H1 (cell line): ENCODE measurements at regions not wholly inside any gene's neighbourhood (a gene's known extent, or its start where the extent isn't known, plus 50 kb on each side); places are given as distances from the start of the nearest gene placed in this dataset.

ENCODE experiments used
- ASH2L ChIP-seq: fragments of 200-600, 300-600 bp; sonication (generic); IDR thresholded peaks from one replicate; pipeline ENCODE4 v1.7.1; 2017; ENCODE audit warnings: low read length
- CREB1 ChIP-seq: IDR thresholded peaks from 2 replicates; pipeline ENCODE4 v1.6.1; 2012; ENCODE audit warnings: inconsistent platforms
- EP300 ChIP-seq, 2 experiments: IDR thresholded peaks; 1 replicate in 1 of 2; 2 replicates in 1 of 2; pipeline ENCODE4 v1.6.1; 2011 to 2012; ENCODE audit warnings: low read depth in 2 of 2, low read length in 2 of 2, mild to moderate bottlenecking in 2 of 2, borderline replicate concordance in 1 of 2, inconsistent platforms in 1 of 2, moderate library complexity in 1 of 2
- FOSL1 ChIP-seq: IDR thresholded peaks from 2 replicates; pipeline ENCODE4 v1.6.1; 2011; ENCODE audit warnings: mild to moderate bottlenecking, low read depth, low read length, moderate library complexity; ENCODE audit not compliant: insufficient read depth
- GABPA ChIP-seq: IDR thresholded peaks from 2 replicates; pipeline ENCODE4 v1.6.1; 2011; ENCODE audit warnings: mild to moderate bottlenecking, low read length, moderate library complexity, borderline replicate concordance; ENCODE audit not compliant: insufficient read depth
- GTF2F1 ChIP-seq: IDR thresholded peaks from 2 replicates; pipeline ENCODE4 v1.6.1; 2012; ENCODE audit warnings: low read depth, low read length, improper control_type of control experiment, borderline replicate concordance
- NRF1 ChIP-seq: IDR thresholded peaks from 2 replicates; pipeline ENCODE4 v1.6.1; 2011; ENCODE audit warnings: mild to moderate bottlenecking, low read depth, low read length, improper control_type of control experiment
- RAD21 ChIP-seq, 2 experiments: IDR thresholded peaks in 1 of 2; conservative IDR thresholded peaks in 1 of 2; 2 replicates each; pipeline ENCODE4 v1.6.1; 2011; ENCODE audit warnings: low read depth in 2 of 2, low read length in 2 of 2, improper control_type of control experiment in 1 of 2, inconsistent platforms in 1 of 2, mild to moderate bottlenecking in 1 of 2, moderate library complexity in 1 of 2
- TF ChIP-seq, protein P1 (sequence below): fragments of 300-600 bp; sonication (generic); IDR thresholded peaks from 2 replicates; pipeline ENCODE4 v1.7.1; 2012; ENCODE audit warnings: low read length, moderate library complexity, mild to moderate bottlenecking, inconsistent platforms; ENCODE audit not compliant: insufficient replicate concordance
- TF ChIP-seq, protein P2 (sequence below): IDR thresholded peaks from 2 replicates; pipeline ENCODE4 v1.6.1; 2012; ENCODE audit warnings: low read length, inconsistent platforms

DNA sequence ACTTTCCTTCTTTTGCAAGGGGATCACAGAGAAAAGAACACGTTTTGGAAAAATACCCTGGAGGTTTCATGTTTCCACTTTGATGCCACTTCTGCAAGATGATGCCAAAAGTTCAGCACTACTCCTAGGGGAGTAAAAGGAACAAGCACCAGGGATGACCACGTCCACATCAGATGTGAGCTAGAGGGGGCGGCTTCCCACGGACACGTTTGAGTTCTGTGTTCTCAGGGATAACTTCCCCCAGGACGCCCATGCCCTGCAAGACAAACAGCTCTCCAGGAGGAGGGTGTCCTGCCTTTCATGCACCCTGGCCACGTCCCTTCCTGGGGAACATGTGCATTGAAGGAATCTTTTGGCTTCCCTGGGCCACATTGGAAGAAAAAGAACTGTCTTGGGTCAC is 66.6 kb upstream of the TRIO start (continued):
- TF ChIP-seq, protein P1, sequence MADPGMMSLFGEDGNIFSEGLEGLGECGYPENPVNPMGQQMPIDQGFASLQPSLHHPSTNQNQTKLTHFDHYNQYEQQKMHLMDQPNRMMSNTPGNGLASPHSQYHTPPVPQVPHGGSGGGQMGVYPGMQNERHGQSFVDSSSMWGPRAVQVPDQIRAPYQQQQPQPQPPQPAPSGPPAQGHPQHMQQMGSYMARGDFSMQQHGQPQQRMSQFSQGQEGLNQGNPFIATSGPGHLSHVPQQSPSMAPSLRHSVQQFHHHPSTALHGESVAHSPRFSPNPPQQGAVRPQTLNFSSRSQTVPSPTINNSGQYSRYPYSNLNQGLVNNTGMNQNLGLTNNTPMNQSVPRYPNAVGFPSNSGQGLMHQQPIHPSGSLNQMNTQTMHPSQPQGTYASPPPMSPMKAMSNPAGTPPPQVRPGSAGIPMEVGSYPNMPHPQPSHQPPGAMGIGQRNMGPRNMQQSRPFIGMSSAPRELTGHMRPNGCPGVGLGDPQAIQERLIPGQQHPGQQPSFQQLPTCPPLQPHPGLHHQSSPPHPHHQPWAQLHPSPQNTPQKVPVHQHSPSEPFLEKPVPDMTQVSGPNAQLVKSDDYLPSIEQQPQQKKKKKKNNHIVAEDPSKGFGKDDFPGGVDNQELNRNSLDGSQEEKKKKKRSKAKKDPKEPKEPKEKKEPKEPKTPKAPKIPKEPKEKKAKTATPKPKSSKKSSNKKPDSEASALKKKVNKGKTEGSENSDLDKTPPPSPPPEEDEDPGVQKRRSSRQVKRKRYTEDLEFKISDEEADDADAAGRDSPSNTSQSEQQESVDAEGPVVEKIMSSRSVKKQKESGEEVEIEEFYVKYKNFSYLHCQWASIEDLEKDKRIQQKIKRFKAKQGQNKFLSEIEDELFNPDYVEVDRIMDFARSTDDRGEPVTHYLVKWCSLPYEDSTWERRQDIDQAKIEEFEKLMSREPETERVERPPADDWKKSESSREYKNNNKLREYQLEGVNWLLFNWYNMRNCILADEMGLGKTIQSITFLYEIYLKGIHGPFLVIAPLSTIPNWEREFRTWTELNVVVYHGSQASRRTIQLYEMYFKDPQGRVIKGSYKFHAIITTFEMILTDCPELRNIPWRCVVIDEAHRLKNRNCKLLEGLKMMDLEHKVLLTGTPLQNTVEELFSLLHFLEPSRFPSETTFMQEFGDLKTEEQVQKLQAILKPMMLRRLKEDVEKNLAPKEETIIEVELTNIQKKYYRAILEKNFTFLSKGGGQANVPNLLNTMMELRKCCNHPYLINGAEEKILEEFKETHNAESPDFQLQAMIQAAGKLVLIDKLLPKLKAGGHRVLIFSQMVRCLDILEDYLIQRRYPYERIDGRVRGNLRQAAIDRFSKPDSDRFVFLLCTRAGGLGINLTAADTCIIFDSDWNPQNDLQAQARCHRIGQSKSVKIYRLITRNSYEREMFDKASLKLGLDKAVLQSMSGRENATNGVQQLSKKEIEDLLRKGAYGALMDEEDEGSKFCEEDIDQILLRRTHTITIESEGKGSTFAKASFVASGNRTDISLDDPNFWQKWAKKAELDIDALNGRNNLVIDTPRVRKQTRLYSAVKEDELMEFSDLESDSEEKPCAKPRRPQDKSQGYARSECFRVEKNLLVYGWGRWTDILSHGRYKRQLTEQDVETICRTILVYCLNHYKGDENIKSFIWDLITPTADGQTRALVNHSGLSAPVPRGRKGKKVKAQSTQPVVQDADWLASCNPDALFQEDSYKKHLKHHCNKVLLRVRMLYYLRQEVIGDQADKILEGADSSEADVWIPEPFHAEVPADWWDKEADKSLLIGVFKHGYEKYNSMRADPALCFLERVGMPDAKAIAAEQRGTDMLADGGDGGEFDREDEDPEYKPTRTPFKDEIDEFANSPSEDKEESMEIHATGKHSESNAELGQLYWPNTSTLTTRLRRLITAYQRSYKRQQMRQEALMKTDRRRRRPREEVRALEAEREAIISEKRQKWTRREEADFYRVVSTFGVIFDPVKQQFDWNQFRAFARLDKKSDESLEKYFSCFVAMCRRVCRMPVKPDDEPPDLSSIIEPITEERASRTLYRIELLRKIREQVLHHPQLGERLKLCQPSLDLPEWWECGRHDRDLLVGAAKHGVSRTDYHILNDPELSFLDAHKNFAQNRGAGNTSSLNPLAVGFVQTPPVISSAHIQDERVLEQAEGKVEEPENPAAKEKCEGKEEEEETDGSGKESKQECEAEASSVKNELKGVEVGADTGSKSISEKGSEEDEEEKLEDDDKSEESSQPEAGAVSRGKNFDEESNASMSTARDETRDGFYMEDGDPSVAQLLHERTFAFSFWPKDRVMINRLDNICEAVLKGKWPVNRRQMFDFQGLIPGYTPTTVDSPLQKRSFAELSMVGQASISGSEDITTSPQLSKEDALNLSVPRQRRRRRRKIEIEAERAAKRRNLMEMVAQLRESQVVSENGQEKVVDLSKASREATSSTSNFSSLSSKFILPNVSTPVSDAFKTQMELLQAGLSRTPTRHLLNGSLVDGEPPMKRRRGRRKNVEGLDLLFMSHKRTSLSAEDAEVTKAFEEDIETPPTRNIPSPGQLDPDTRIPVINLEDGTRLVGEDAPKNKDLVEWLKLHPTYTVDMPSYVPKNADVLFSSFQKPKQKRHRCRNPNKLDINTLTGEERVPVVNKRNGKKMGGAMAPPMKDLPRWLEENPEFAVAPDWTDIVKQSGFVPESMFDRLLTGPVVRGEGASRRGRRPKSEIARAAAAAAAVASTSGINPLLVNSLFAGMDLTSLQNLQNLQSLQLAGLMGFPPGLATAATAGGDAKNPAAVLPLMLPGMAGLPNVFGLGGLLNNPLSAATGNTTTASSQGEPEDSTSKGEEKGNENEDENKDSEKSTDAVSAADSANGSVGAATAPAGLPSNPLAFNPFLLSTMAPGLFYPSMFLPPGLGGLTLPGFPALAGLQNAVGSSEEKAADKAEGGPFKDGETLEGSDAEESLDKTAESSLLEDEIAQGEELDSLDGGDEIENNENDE, result no peak
- TF ChIP-seq CREB1 (no peak), ASH2L (no peak), FOSL1 (no peak), GTF2F1 (no peak), GABPA (no peak), NRF1 (no peak), EP300 (IDR thresholded peaks at IDR 0.05; ENCODE audit: borderline replicate concordance in 1 of 2, low read depth in 2 of 2, low read length in 2 of 2) (no peak), RAD21 (IDR thresholded peaks at IDR 0.05 in 1 of 2, conservative IDR thresholded peaks at IDR 0.05 in 1 of 2; ENCODE audit: low read depth in 2 of 2, low read length in 2 of 2) (no peak)
- TF ChIP-seq, protein P2, sequence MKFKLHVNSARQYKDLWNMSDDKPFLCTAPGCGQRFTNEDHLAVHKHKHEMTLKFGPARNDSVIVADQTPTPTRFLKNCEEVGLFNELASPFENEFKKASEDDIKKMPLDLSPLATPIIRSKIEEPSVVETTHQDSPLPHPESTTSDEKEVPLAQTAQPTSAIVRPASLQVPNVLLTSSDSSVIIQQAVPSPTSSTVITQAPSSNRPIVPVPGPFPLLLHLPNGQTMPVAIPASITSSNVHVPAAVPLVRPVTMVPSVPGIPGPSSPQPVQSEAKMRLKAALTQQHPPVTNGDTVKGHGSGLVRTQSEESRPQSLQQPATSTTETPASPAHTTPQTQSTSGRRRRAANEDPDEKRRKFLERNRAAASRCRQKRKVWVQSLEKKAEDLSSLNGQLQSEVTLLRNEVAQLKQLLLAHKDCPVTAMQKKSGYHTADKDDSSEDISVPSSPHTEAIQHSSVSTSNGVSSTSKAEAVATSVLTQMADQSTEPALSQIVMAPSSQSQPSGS, result no peak
